Left lung (tissue), 4 donors: ENCODE measurements at regions not wholly inside any gene's neighbourhood (a gene's known extent, or its start where the extent isn't known, plus 50 kb on each side); places are given as distances from the start of the nearest gene placed in this dataset.

ENCODE experiments used
- ATAC-seq: fragments of 200-7000 bp; cut with Tn5 transposase; one replicate; pipeline ENCODE4 v1.9.1; 2020; ENCODE audit warnings: moderate library complexity
- DNase-seq, 4 donors: peaks; one replicate each; pipeline ENCODE4 v3.0.0-alpha.2; 2013 to 2020
- H3K27ac ChIP-seq, 2 donors: fragments of 200-600 bp; sonication (generic) in 1 of 2; one replicate each; pipeline versions ENCODE4 v1.5.0 to v1.8.0; 2020 to 2021
- H3K27me3 ChIP-seq, 2 donors: fragments of 200-600 bp; sonication (generic) in 1 of 2; one replicate each; pipeline versions ENCODE4 v1.5.0 to v1.8.0; 2020 to 2021
- H3K36me3 ChIP-seq, 2 donors: fragments of 200-600 bp; sonication (generic) in 1 of 2; one replicate each; pipeline versions ENCODE4 v1.5.0 to v1.8.0; 2020 to 2021
- H3K4me1 ChIP-seq, 2 donors: fragments of 200-600 bp; one replicate each; pipeline ENCODE4 v1.8.0; 2021
- H3K4me3 ChIP-seq, 2 donors: fragments of 200-600 bp; sonication (generic) in 1 of 2; one replicate each; pipeline versions ENCODE4 v1.5.0 to v1.8.0; 2020 to 2021; ENCODE audit warnings: mild to moderate bottlenecking in 1 of 2
- H3K9me3 ChIP-seq, 2 donors: fragments of 200-600 bp; sonication (generic) in 1 of 2; one replicate each; pipeline versions ENCODE4 v1.5.0 to v1.8.0; 2020 to 2021
- intact Hi-C, 2 donors: fragments of 100-400 bp; cut with DNase I; formaldehyde crosslinking; loops; one replicate each; pipeline versions ENCODE4 v1.11.2 to v1.14.2; 2022
- TF ChIP-seq, protein P1 (sequence below), 2 donors: fragments of 200-600 bp; sonication (generic) in 1 of 2; IDR thresholded peaks; one replicate each; pipeline versions ENCODE4 v1.5.0 to v1.8.0; 2021; ENCODE audit warnings: antibody characterized with exemption in 2 of 2
- donor health status: DM: no; HTN: yes; CAD: no.
- donor health status: DM: no; HTN: no; CAD: no.

GRCh38 chr11:69560141-69560790 lies 78.8 kb downstream of the LINC01488 start:
- ATAC-seq (no peak), DNase-seq (no peak)
- no peak overlapping the region for H3K4me3 ChIP-seq
- TF ChIP-seq, protein P1, sequence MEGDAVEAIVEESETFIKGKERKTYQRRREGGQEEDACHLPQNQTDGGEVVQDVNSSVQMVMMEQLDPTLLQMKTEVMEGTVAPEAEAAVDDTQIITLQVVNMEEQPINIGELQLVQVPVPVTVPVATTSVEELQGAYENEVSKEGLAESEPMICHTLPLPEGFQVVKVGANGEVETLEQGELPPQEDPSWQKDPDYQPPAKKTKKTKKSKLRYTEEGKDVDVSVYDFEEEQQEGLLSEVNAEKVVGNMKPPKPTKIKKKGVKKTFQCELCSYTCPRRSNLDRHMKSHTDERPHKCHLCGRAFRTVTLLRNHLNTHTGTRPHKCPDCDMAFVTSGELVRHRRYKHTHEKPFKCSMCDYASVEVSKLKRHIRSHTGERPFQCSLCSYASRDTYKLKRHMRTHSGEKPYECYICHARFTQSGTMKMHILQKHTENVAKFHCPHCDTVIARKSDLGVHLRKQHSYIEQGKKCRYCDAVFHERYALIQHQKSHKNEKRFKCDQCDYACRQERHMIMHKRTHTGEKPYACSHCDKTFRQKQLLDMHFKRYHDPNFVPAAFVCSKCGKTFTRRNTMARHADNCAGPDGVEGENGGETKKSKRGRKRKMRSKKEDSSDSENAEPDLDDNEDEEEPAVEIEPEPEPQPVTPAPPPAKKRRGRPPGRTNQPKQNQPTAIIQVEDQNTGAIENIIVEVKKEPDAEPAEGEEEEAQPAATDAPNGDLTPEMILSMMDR (IDR thresholded peaks at IDR 0.05), result no peak
- H3K27ac ChIP-seq, result no peak overlapping the region
- H3K9me3 ChIP-seq, result peaks cover 0 to 2% of the 10 kb centered on the region in 2 donors
- intact Hi-C loops, result no loop called here
- H3K4me1 ChIP-seq, result no peaks in the 10 kb centered on the region
- H3K27me3 ChIP-seq, result no peaks in the 10 kb centered on the region
- no peaks in the 10 kb centered on the region for H3K36me3 ChIP-seq

DNA sequence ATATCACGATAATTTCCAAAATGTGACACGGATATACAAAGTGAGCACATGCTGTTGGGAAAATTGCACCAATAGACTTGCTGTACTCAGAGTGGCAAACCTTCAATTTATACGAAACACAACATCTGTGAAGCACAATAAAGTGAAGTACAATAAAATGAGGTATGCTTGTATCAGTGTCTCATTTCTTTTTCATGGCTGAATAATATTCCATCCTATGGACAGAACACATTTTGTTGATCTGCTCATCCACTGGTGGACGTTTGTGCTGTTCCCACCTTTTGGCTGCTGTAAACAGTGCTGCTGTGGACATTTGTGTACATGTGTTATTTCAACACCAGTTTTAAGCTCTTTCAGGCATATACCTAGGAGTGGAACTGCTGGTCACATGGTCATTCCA lies 78.7 kb upstream of the CCND1 start:
- Histone ChIP-seq H3K27me3 (no peaks in the 10 kb centered on the region), H3K4me1 (no peaks in the 10 kb centered on the region), H3K27ac (no peak overlapping the region), H3K36me3 (no peaks in the 10 kb centered on the region), H3K9me3 (peaks cover 0 to 2% of the 10 kb centered on the region in 2 donors), H3K4me3 (no peak overlapping the region)
- intact Hi-C loops, result no loop called here
- ATAC-seq, result no peak
- TF ChIP-seq, protein P1 (IDR thresholded peaks at IDR 0.05), result no peak
- DNase-seq, result no peak

- DNase-seq, result no peak
- H3K9me3 ChIP-seq, result peaks cover 0 to 2% of the 10 kb centered on the region in 2 donors
- intact Hi-C loops, result no loop called here
- H3K4me1 ChIP-seq, result no peaks in the 10 kb centered on the region
- ATAC-seq, result no peak
- no peak overlapping the region for H3K27ac ChIP-seq
- TF ChIP-seq, protein P1 (IDR thresholded peaks at IDR 0.05), result no peak
- H3K36me3 ChIP-seq, result no peaks in the 10 kb centered on the region
- H3K27me3 ChIP-seq, result no peaks in the 10 kb centered on the region
- no peak overlapping the region for H3K4me3 ChIP-seq
Observed at GRCh38 chr11:69562816-69563215, 78.1 kb upstream of the CCND1 start.

DNA sequence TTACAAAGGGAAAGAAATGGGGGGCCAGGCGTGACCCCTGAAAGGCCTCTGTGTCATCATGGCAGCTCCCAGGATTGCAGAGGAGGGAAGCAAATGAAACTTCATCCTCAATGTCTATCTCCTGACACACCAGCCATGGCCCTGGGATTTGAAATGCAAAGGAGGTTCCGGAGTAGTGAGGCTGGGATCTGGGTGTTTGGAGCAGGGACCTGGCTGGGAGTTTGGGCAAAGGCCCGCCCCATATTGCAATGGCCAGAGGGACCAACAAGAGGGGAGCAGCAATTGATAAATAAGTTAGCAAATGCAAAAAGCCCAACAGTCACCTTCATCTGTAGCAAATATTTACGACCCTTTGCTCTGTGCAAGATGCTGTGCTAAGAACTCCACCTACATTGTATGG lies 77.7 kb upstream of the CCND1 start:
- Histone ChIP-seq H3K9me3 (peaks cover 0 to 2% of the 10 kb centered on the region in 2 donors), H3K4me1 (no peaks in the 10 kb centered on the region)
- intact Hi-C loops, result no loop called here

GRCh38 chr11:69563946-69564775 lies 76.8 kb upstream of the CCND1 start:
- Histone ChIP-seq H3K36me3 (no peaks in the 10 kb centered on the region), H3K4me3 (no peak overlapping the region), H3K27ac (no peak overlapping the region), H3K27me3 (no peaks in the 10 kb centered on the region), H3K9me3 (peaks cover 0 to 2% of the 10 kb centered on the region in 2 donors), H3K4me1 (no peaks in the 10 kb centered on the region)
- DNase-seq (no peak), ATAC-seq (no peak)
- TF ChIP-seq, protein P1 (IDR thresholded peaks at IDR 0.05), result no peak
- intact Hi-C loops, result no loop called here

More for the DNA sequence above, 77.7 kb upstream of the CCND1 start:
- TF ChIP-seq, protein P1 (IDR thresholded peaks at IDR 0.05), result no peak
- Histone ChIP-seq H3K27me3 (no peaks in the 10 kb centered on the region), H3K27ac (no peak overlapping the region), H3K4me3 (no peak overlapping the region), H3K36me3 (no peaks in the 10 kb centered on the region)
- no peak for ATAC-seq
- DNase-seq, result no peak
